Left ventricle myocardium inferior (tissue), 1 donor: ENCODE measurements at regions not wholly inside any gene's neighbourhood (a gene's known extent, or its start where the extent isn't known, plus 50 kb on each side); places are given as distances from the start of the nearest gene placed in this dataset.

ENCODE experiments used
- DNase-seq: peaks from one replicate; pipeline ENCODE4 v3.0.0-alpha.2; 2020
- H3K27ac ChIP-seq: fragments of 200-600 bp; replicated peaks from 2 replicates; pipeline ENCODE4 v1.8.0; 2021
- H3K27me3 ChIP-seq: fragments of 200-600 bp; 2 replicates; pipeline ENCODE4 v1.8.0; 2021; ENCODE audit warnings: low read depth
- H3K36me3 ChIP-seq: fragments of 200-600 bp; 2 replicates; pipeline ENCODE4 v1.8.0; 2021
- H3K4me1 ChIP-seq: fragments of 200-600 bp; 2 replicates; pipeline ENCODE4 v1.8.0; 2021
- H3K4me3 ChIP-seq: fragments of 200-600 bp; 2 replicates; pipeline ENCODE4 v1.8.0; 2021; ENCODE audit warnings: mild to moderate bottlenecking, moderate library complexity
- H3K9me3 ChIP-seq: fragments of 200-600 bp; replicated peaks from 2 replicates; pipeline ENCODE4 v1.8.0; 2021
- intact Hi-C: fragments of 100-400 bp; cut with micrococcal nuclease; formaldehyde crosslinking; loops from one replicate; pipeline ENCODE4 v1.11.0; 2022
- TF ChIP-seq, protein P1 (sequence below): fragments of 200-600 bp; IDR thresholded peaks from 2 replicates; pipeline ENCODE4 v1.8.0; 2021; ENCODE audit warnings: antibody characterized with exemption, mild to moderate bottlenecking, borderline replicate concordance
- donor health status: DM: no; HTN: yes; CAD: no; lungs with severe emphysema.

GRCh38 chr6:132892929-132893771 is 78.8 kb downstream of the RPS12 start:
- H3K27me3 ChIP-seq = no peaks in the 10 kb centered on the region
- no peak overlapping the region for H3K27ac ChIP-seq
- H3K4me1 ChIP-seq = no peaks in the 10 kb centered on the region
- intact Hi-C loops = no loop called here
- H3K36me3 ChIP-seq = no peaks in the 10 kb centered on the region
- DNase-seq = no peak
- TF ChIP-seq, protein P1, sequence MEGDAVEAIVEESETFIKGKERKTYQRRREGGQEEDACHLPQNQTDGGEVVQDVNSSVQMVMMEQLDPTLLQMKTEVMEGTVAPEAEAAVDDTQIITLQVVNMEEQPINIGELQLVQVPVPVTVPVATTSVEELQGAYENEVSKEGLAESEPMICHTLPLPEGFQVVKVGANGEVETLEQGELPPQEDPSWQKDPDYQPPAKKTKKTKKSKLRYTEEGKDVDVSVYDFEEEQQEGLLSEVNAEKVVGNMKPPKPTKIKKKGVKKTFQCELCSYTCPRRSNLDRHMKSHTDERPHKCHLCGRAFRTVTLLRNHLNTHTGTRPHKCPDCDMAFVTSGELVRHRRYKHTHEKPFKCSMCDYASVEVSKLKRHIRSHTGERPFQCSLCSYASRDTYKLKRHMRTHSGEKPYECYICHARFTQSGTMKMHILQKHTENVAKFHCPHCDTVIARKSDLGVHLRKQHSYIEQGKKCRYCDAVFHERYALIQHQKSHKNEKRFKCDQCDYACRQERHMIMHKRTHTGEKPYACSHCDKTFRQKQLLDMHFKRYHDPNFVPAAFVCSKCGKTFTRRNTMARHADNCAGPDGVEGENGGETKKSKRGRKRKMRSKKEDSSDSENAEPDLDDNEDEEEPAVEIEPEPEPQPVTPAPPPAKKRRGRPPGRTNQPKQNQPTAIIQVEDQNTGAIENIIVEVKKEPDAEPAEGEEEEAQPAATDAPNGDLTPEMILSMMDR = no peak
- H3K9me3 ChIP-seq = no peaks in the 10 kb centered on the region
- no peak overlapping the region for H3K4me3 ChIP-seq

GRCh38 chr6:132893772-132894490 is 79.6 kb downstream of the RPS12 start:
- TF ChIP-seq, protein P1 = no peak
- Histone ChIP-seq H3K4me3 (no peak overlapping the region), H3K27ac (no peak overlapping the region), H3K36me3 (no peaks in the 10 kb centered on the region), H3K27me3 (no peaks in the 10 kb centered on the region), H3K9me3 (no peaks in the 10 kb centered on the region), H3K4me1 (no peaks in the 10 kb centered on the region)
- DNase-seq = no peak
- intact Hi-C loops = no loop called here

DNA sequence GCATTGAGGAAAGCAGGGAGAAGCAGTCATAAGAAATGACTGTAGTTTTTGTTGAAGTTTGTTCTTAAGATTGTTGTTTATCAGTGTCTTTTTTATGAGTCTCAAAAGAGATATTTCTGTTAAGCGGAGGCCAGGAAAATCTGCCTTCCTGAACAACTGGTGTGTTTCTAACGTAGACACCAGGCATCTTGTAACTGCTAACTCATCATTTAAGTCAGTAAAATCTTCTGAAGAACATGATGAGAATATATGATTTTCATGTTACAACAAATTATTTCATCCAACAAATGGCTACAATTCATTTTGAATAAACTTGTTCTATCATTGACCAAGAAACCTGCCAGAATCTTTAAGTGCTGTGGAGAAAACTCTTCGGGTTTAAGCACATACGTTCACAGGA is 84.0 kb downstream of the RPS12 start:
- Histone ChIP-seq H3K36me3 (no peaks in the 10 kb centered on the region), H3K9me3 (no peaks in the 10 kb centered on the region), H3K4me3 (no peak overlapping the region), H3K27ac (no peak overlapping the region), H3K27me3 (no peaks in the 10 kb centered on the region), H3K4me1 (no peaks in the 10 kb centered on the region)
- intact Hi-C loops = no loop called here
- no peak for DNase-seq
- TF ChIP-seq, protein P1 = no peak

- Histone ChIP-seq H3K27ac (no peak overlapping the region), H3K27me3 (no peaks in the 10 kb centered on the region), H3K4me3 (no peak overlapping the region), H3K4me1 (no peaks in the 10 kb centered on the region), H3K9me3 (no peaks in the 10 kb centered on the region), H3K36me3 (no peaks in the 10 kb centered on the region)
- intact Hi-C loops = no loop called here
- TF ChIP-seq, protein P1 = no peak
- no peak for DNase-seq
Observed at GRCh38 chr6:132900849-132901248, 86.5 kb downstream of the RPS12 start.

DNA sequence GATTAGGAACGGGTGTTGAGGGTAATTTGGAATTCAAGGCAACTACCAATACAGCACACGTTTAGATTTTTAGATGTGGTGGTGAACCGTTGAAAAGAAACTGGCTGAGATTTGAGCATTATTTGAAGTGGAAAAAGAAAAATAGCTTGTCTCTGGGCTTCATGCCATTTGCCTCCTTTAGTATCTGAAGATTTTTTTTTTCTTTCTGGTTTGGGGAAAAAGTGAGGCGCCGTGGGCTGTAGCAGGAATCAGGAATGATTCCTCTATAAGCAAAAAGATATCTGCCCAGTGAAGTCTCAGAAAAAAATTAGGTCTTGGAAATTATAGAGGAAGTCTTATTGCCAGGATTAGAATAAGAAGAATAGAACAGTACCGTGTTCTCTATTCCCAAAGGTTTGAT is 88.5 kb downstream of the RPS12 start:
- no peaks in the 10 kb centered on the region for H3K36me3 ChIP-seq
- H3K9me3 ChIP-seq = no peaks in the 10 kb centered on the region
- intact Hi-C loops = no loop called here
- TF ChIP-seq, protein P1 = no peak
- no peaks in the 10 kb centered on the region for H3K27me3 ChIP-seq
- no peak overlapping the region for H3K4me3 ChIP-seq
- DNase-seq = no peak
- H3K27ac ChIP-seq = no peak overlapping the region
- no peaks in the 10 kb centered on the region for H3K4me1 ChIP-seq
